ENCODE measurements at regions not wholly inside any gene's neighbourhood (a gene's known extent, or its start where the extent isn't known, plus 50 kb on each side); places are given as distances from the start of the nearest gene placed in this dataset.

DNA sequence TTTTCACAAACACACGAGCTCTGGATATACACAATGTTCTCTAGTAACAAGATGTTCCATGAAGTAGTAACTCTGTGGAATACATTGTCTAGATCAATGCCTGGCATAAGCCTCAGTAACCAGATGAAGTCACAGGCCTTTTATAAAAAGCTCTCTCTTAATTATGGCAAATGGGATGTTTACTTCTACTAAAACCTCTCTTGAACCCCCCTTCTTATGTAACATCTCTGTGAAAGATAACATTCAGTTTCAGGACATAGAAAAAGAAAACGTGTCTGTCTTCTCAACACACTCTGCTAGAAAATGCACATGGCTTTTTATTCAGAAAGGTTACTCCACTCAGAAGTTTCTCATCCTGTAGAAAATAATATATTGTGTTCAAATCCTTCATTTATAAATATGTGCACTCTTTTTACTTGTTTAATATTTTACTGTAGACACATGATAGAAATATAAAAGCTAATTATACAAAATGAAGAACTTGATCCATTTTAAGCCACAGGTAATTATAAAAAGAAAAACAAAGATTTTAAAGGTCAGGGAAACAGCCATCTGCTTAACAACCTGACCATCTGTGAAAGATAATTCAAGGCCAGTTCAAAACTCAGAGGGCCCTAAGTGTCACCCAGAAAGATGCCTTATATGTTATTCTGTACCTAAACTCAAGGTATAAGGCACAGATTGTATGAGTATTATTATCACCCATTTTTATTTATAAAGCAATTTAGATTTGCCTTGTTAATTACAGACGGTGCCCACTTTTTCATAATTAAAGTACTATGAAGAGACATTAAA is 812.0 kb downstream of the CDH18 start:
- H3K4me3 ChIP-seq (ENCODE audit: low read length) = no peak overlapping the region
- no peaks in the 10 kb centered on the region for H3K4me1 ChIP-seq (ENCODE audit: control insufficient read depth, insufficient read depth, low read length)
- H3K27me3 ChIP-seq (ENCODE audit: control insufficient read depth, insufficient read depth, low read length) = no peaks in the 10 kb centered on the region
- H3K9ac ChIP-seq (ENCODE audit: low read length) = no peak overlapping the region
- no peaks in the 10 kb centered on the region for H3K9me3 ChIP-seq (ENCODE audit: control insufficient read depth, low read length)
- no peaks in the 10 kb centered on the region for H3K36me3 ChIP-seq (ENCODE audit: control insufficient read depth, insufficient read depth, low read length)

- no peak overlapping the region for H3K9ac ChIP-seq (ENCODE audit: low read length)
Observed at GRCh38 chr5:19179571-19179970, 808.4 kb downstream of the CDH18 start.

DNA sequence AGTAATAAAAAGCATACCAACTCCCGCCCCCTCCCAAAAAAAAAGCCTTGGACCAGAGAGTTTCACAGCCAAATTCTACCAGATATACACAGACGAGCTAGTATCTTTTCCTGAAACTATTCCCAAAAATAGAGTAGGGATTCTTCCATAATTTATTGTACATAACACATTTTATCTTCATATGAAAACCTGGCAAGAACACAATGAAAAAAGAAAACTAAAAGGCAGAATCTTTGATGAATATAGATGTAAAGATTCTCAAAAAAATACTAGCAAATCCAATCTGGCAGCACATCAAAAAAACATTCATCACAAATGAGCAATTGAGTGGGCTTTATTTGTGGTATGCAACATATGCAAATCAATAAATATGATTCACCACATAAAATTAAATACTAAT is 798.8 kb downstream of the CDH18 start:
- no peaks in the 10 kb centered on the region for H3K36me3 ChIP-seq (ENCODE audit: control insufficient read depth, insufficient read depth, low read length)
- no peaks in the 10 kb centered on the region for H3K9me3 ChIP-seq (ENCODE audit: control insufficient read depth, low read length)
- no peaks in the 10 kb centered on the region for H3K27me3 ChIP-seq (ENCODE audit: control insufficient read depth, insufficient read depth, low read length)
- H3K4me1 ChIP-seq (ENCODE audit: control insufficient read depth, insufficient read depth, low read length) = no peaks in the 10 kb centered on the region
- no peak overlapping the region for H3K4me3 ChIP-seq (ENCODE audit: low read length)
- no peak overlapping the region for H3K9ac ChIP-seq (ENCODE audit: low read length)

More at GRCh38 chr5:19179571-19179970, 808.4 kb downstream of the CDH18 start:
- no peaks in the 10 kb centered on the region for H3K9me3 ChIP-seq (ENCODE audit: control insufficient read depth, low read length)
- H3K4me3 ChIP-seq (ENCODE audit: low read length) = no peak overlapping the region
- no peaks in the 10 kb centered on the region for H3K36me3 ChIP-seq (ENCODE audit: control insufficient read depth, insufficient read depth, low read length)
- no peaks in the 10 kb centered on the region for H3K4me1 ChIP-seq (ENCODE audit: control insufficient read depth, insufficient read depth, low read length)
- no peaks in the 10 kb centered on the region for H3K27me3 ChIP-seq (ENCODE audit: control insufficient read depth, insufficient read depth, low read length)

GRCh38 chr5:19193631-19194030 is 794.4 kb downstream of the CDH18 start:
- Histone ChIP-seq H3K9me3 (ENCODE audit: control insufficient read depth, low read length) (no peaks in the 10 kb centered on the region), H3K27me3 (ENCODE audit: control insufficient read depth, insufficient read depth, low read length) (no peaks in the 10 kb centered on the region), H3K4me3 (ENCODE audit: low read length) (no peak overlapping the region), H3K36me3 (ENCODE audit: control insufficient read depth, insufficient read depth, low read length) (no peaks in the 10 kb centered on the region), H3K9ac (ENCODE audit: low read length) (no peak overlapping the region), H3K4me1 (ENCODE audit: control insufficient read depth, insufficient read depth, low read length) (no peaks in the 10 kb centered on the region)

DNA sequence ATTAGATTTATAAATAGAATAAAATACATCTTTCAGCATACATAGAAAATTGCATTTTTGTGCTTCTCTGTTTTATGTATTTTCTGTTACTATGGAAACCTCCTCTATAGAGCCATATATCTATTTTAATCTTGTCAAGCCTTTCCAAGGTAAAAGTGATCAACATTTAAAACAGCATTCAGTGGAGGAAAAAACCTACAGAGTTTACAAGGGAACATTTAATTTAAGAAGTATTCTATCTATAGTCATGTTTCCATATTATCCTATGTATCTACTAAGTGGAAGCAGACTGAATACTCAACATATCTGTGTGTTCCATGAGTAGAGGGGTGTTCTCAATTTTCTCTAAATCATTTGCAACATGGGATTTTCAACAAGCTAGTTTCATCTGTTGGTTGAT is 791.4 kb downstream of the CDH18 start:
- Histone ChIP-seq H3K9me3 (ENCODE audit: control insufficient read depth, low read length) (no peaks in the 10 kb centered on the region), H3K4me3 (ENCODE audit: low read length) (no peak overlapping the region), H3K27me3 (ENCODE audit: control insufficient read depth, insufficient read depth, low read length) (no peaks in the 10 kb centered on the region), H3K36me3 (ENCODE audit: control insufficient read depth, insufficient read depth, low read length) (no peaks in the 10 kb centered on the region), H3K4me1 (ENCODE audit: control insufficient read depth, insufficient read depth, low read length) (no peaks in the 10 kb centered on the region), H3K9ac (ENCODE audit: low read length) (no peak overlapping the region)

GRCh38 chr5:19200251-19200650 is 787.7 kb downstream of the CDH18 start:
- H3K9ac ChIP-seq (ENCODE audit: low read length) = no peak overlapping the region

GRCh38 chr5:19208397-19208796 is 779.6 kb downstream of the CDH18 start:
- no peaks in the 10 kb centered on the region for H3K36me3 ChIP-seq (ENCODE audit: control insufficient read depth, insufficient read depth, low read length)
- H3K4me3 ChIP-seq (ENCODE audit: low read length) = no peak overlapping the region
- H3K9me3 ChIP-seq (ENCODE audit: control insufficient read depth, low read length) = no peaks in the 10 kb centered on the region
- H3K9ac ChIP-seq (ENCODE audit: low read length) = no peak overlapping the region
- no peaks in the 10 kb centered on the region for H3K4me1 ChIP-seq (ENCODE audit: control insufficient read depth, insufficient read depth, low read length)
- no peaks in the 10 kb centered on the region for H3K27me3 ChIP-seq (ENCODE audit: control insufficient read depth, insufficient read depth, low read length)

More at GRCh38 chr5:19200251-19200650, 787.7 kb downstream of the CDH18 start:
- H3K9me3 ChIP-seq (ENCODE audit: control insufficient read depth, low read length) = no peaks in the 10 kb centered on the region
- H3K36me3 ChIP-seq (ENCODE audit: control insufficient read depth, insufficient read depth, low read length) = no peaks in the 10 kb centered on the region
- no peaks in the 10 kb centered on the region for H3K27me3 ChIP-seq (ENCODE audit: control insufficient read depth, insufficient read depth, low read length)
- H3K4me3 ChIP-seq (ENCODE audit: low read length) = no peak overlapping the region
- H3K4me1 ChIP-seq (ENCODE audit: control insufficient read depth, insufficient read depth, low read length) = no peaks in the 10 kb centered on the region

DNA sequence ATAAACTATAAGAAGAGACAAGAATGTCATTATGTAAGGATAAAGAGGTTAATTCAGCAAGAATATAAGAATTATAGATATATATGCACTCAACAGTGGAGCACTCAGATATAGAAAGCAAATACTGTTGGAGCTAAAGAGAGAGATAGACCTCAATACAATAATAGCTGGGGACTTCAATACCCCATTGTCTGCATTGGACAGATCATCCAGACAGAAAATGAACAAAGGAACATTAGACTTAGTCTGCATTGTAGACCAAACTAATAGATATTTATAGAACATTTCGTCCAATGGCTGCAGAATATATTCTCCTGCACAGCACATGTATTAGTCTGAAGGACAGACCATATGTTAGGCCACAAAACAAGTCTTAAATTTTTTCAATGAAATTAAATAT is 777.1 kb downstream of the CDH18 start:
- no peaks in the 10 kb centered on the region for H3K27me3 ChIP-seq (ENCODE audit: control insufficient read depth, insufficient read depth, low read length)
- no peaks in the 10 kb centered on the region for H3K36me3 ChIP-seq (ENCODE audit: control insufficient read depth, insufficient read depth, low read length)

GRCh38 chr5:19229179-19229835 is 758.7 kb downstream of the CDH18 start:
- no peaks in the 10 kb centered on the region for H3K36me3 ChIP-seq (ENCODE audit: control insufficient read depth, insufficient read depth, low read length)
- H3K27me3 ChIP-seq (ENCODE audit: control insufficient read depth, insufficient read depth, low read length) = no peaks in the 10 kb centered on the region
- no peak overlapping the region for H3K4me3 ChIP-seq (ENCODE audit: low read length)
- no peaks in the 10 kb centered on the region for H3K9me3 ChIP-seq (ENCODE audit: control insufficient read depth, low read length)
- H3K9ac ChIP-seq (ENCODE audit: low read length) = no peak overlapping the region
- no peaks in the 10 kb centered on the region for H3K4me1 ChIP-seq (ENCODE audit: control insufficient read depth, insufficient read depth, low read length)

More for the DNA sequence above, 777.1 kb downstream of the CDH18 start:
- no peaks in the 10 kb centered on the region for H3K9me3 ChIP-seq (ENCODE audit: control insufficient read depth, low read length)
- H3K4me1 ChIP-seq (ENCODE audit: control insufficient read depth, insufficient read depth, low read length) = no peaks in the 10 kb centered on the region
- no peak overlapping the region for H3K9ac ChIP-seq (ENCODE audit: low read length)
- H3K4me3 ChIP-seq (ENCODE audit: low read length) = no peak overlapping the region

DNA sequence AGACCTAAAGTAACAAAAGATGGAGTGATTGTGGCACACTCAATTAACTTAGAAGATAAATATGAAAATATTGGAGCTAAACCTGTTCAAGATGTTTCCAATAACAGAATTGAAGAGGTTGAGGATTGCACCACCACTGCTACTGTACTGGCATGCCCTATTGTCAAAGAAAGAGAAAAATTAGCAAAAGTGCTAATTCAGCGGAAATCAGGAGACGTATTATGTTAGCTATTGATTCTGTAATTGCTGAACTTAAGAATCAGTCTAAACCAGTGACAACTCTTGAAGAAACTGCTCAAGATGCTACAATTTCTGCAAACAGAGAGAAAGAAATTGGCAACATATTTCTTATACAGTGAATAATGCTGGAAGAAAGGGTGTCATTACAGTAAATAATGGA is 754.4 kb downstream of the CDH18 start:
- H3K9ac ChIP-seq (ENCODE audit: low read length) = no peak overlapping the region
- H3K27me3 ChIP-seq (ENCODE audit: control insufficient read depth, insufficient read depth, low read length) = no peaks in the 10 kb centered on the region
- H3K36me3 ChIP-seq (ENCODE audit: control insufficient read depth, insufficient read depth, low read length) = no peaks in the 10 kb centered on the region
- H3K4me3 ChIP-seq (ENCODE audit: low read length) = no peak overlapping the region
- H3K4me1 ChIP-seq (ENCODE audit: control insufficient read depth, insufficient read depth, low read length) = no peaks in the 10 kb centered on the region
- H3K9me3 ChIP-seq (ENCODE audit: control insufficient read depth, low read length) = no peaks in the 10 kb centered on the region

DNA sequence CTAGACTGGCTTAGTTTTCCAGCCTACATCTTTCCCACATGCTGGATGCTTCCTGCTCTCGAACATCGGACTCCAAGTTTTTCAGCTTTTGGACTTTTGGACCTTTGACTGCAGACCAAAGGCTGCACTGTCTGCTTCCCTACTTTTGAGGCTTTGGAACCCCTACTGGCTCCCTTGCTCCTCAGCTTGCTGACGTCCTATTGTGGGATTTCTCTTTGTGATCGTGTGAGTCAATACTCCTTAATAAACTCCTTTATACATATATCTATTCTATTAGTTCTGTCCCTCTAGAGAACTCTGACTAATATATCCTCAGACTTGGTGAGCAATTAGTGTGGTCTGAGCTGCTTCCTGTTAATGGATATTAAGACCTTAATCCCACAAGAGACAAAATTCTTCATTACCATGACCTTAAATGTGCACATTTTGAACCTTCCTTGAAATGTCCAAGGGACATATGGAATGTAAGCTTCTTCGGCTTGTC is 752.9 kb downstream of the CDH18 start:
- Histone ChIP-seq H3K9ac (ENCODE audit: low read length) (no peak overlapping the region), H3K9me3 (ENCODE audit: control insufficient read depth, low read length) (no peaks in the 10 kb centered on the region), H3K4me1 (ENCODE audit: control insufficient read depth, insufficient read depth, low read length) (no peaks in the 10 kb centered on the region), H3K27me3 (ENCODE audit: control insufficient read depth, insufficient read depth, low read length) (no peaks in the 10 kb centered on the region), H3K36me3 (ENCODE audit: control insufficient read depth, insufficient read depth, low read length) (no peaks in the 10 kb centered on the region), H3K4me3 (ENCODE audit: low read length) (no peak overlapping the region)

- H3K27me3 ChIP-seq (ENCODE audit: control insufficient read depth, insufficient read depth, low read length) = no peaks in the 10 kb centered on the region
- H3K9me3 ChIP-seq (ENCODE audit: control insufficient read depth, low read length) = no peaks in the 10 kb centered on the region
- H3K36me3 ChIP-seq (ENCODE audit: control insufficient read depth, insufficient read depth, low read length) = no peaks in the 10 kb centered on the region
- H3K9ac ChIP-seq (ENCODE audit: low read length) = no peak overlapping the region
- H3K4me1 ChIP-seq (ENCODE audit: control insufficient read depth, insufficient read depth, low read length) = no peaks in the 10 kb centered on the region
- H3K4me3 ChIP-seq (ENCODE audit: low read length) = no peak overlapping the region
Observed at GRCh38 chr5:19240170-19240569, 747.8 kb downstream of the CDH18 start.

Measured in mucosa of stomach (tissue), 1 donor.